ENCODE measurements at regions not wholly inside any gene's neighbourhood (a gene's known extent, or its start where the extent isn't known, plus 50 kb on each side); places are given as distances from the start of the nearest gene placed in this dataset.

- TF ChIP-seq EP300 (IDR thresholded peaks at IDR 0.05; ENCODE audit: low read depth in 2 of 2, low read length in 2 of 2), result no peak
- no peak for TF ChIP-seq EP300 (CRISPR knock-in tag; IDR thresholded peaks at IDR 0.05; ENCODE audit: borderline replicate concordance)
- TF ChIP-seq POLR2A (IDR thresholded peaks at IDR 0.05; ENCODE audit: insufficient read depth in 1 of 2, low read depth in 2 of 2, low read length in 2 of 2), result no peak
- no peak for TF ChIP-seq CREB1 (IDR thresholded peaks at IDR 0.05)
- no peak for TF ChIP-seq CREB1 (CRISPR knock-in tag; IDR thresholded peaks at IDR 0.05)
- TF ChIP-seq CTCF (CRISPR knock-in tag; IDR thresholded peaks at IDR 0.05), result no peak
- TF ChIP-seq RAD21 (CRISPR knock-in tag; IDR thresholded peaks at IDR 0.05), result no peak
- TF ChIP-seq ATM (IDR thresholded peaks at IDR 0.05; ENCODE audit: borderline replicate concordance), result no peak
- no peak for TF ChIP-seq EZH2 (conservative IDR thresholded peaks at IDR 0.05; ENCODE audit: low read depth, low read length)
- TF ChIP-seq, protein P1, sequence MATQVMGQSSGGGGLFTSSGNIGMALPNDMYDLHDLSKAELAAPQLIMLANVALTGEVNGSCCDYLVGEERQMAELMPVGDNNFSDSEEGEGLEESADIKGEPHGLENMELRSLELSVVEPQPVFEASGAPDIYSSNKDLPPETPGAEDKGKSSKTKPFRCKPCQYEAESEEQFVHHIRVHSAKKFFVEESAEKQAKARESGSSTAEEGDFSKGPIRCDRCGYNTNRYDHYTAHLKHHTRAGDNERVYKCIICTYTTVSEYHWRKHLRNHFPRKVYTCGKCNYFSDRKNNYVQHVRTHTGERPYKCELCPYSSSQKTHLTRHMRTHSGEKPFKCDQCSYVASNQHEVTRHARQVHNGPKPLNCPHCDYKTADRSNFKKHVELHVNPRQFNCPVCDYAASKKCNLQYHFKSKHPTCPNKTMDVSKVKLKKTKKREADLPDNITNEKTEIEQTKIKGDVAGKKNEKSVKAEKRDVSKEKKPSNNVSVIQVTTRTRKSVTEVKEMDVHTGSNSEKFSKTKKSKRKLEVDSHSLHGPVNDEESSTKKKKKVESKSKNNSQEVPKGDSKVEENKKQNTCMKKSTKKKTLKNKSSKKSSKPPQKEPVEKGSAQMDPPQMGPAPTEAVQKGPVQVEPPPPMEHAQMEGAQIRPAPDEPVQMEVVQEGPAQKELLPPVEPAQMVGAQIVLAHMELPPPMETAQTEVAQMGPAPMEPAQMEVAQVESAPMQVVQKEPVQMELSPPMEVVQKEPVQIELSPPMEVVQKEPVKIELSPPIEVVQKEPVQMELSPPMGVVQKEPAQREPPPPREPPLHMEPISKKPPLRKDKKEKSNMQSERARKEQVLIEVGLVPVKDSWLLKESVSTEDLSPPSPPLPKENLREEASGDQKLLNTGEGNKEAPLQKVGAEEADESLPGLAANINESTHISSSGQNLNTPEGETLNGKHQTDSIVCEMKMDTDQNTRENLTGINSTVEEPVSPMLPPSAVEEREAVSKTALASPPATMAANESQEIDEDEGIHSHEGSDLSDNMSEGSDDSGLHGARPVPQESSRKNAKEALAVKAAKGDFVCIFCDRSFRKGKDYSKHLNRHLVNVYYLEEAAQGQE (IDR thresholded peaks at IDR 0.05; ENCODE audit: borderline replicate concordance in 1 of 2, low read depth in 1 of 2, low read length in 2 of 2), result no peak
- no peak for TF ChIP-seq PHB2 (IDR thresholded peaks at IDR 0.05; ENCODE audit: partially characterized antibody)
- no peak for TF ChIP-seq ADNP (CRISPR knock-in tag; IDR thresholded peaks at IDR 0.05)
- no peak for TF ChIP-seq TOPORS (CRISPR knock-in tag; IDR thresholded peaks at IDR 0.05)
Observed at GRCh38 chr10:37687581-37687980, 169.8 kb downstream of the ZNF248 start.

All from HepG2 (cell line).